Liver (tissue), 8 donors: ENCODE measurements at regions not wholly inside any gene's neighbourhood (a gene's known extent, or its start where the extent isn't known, plus 50 kb on each side); places are given as distances from the start of the nearest gene placed in this dataset.

Source experiments
- DNase-seq: peaks from one replicate; pipeline ENCODE4 v3.0.0-alpha.2; 2017; ENCODE audit warnings: low spot score
- H3K27ac ChIP-seq, 2 donors: one replicate each; pipeline ENCODE4 v1.7.0; 2013; ENCODE audit warnings: inconsistent platforms in 2 of 2, low read length in 2 of 2, control low read depth in 1 of 2, low read depth in 1 of 2, mild to moderate bottlenecking in 1 of 2
- H3K27me3 ChIP-seq, 4 donors: one replicate each; pipeline versions ENCODE4 v1.6.1 to v1.7.0; 2013; ENCODE audit warnings: low read length in 3 of 4, inconsistent platforms in 1 of 4, mild to moderate bottlenecking in 1 of 4, moderate library complexity in 1 of 4; ENCODE audit not compliant: control insufficient read depth in 4 of 4, insufficient read depth in 4 of 4
- H3K36me3 ChIP-seq, 4 donors: one replicate each; pipeline versions ENCODE4 v1.6.1 to v1.7.0; 2013; ENCODE audit warnings: low read length in 3 of 4, mild to moderate bottlenecking in 3 of 4, low read depth in 1 of 4, moderate library complexity in 1 of 4; ENCODE audit not compliant: control insufficient read depth in 4 of 4, insufficient read depth in 3 of 4
- H3K4me1 ChIP-seq, 4 donors: one replicate each; pipeline versions ENCODE4 v1.6.1 to v1.7.0; 2013; ENCODE audit warnings: low read length in 3 of 4, mild to moderate bottlenecking in 3 of 4, moderate library complexity in 1 of 4; ENCODE audit not compliant: control insufficient read depth in 4 of 4, insufficient read depth in 4 of 4
- H3K4me3 ChIP-seq, 3 donors: one replicate each; pipeline versions ENCODE4 v1.6.1 to v1.7.0; 2013; ENCODE audit warnings: low read length in 3 of 3, control low read depth in 1 of 3, low read depth in 1 of 3, mild to moderate bottlenecking in 1 of 3
- H3K9ac ChIP-seq, 2 donors: one replicate each; pipeline ENCODE4 v1.7.0; 2013; ENCODE audit warnings: low read length in 2 of 2, mild to moderate bottlenecking in 2 of 2, moderate library complexity in 2 of 2, control low read depth in 1 of 2, low read depth in 1 of 2
- H3K9me3 ChIP-seq, 4 donors: one replicate each; pipeline versions ENCODE4 v1.6.1 to v1.7.0; 2013; ENCODE audit warnings: low read length in 3 of 4; ENCODE audit not compliant: control insufficient read depth in 4 of 4
- ATF3 ChIP-seq: IDR thresholded peaks from 2 replicates; pipeline ENCODE4 v1.6.1; 2016; ENCODE audit warnings: antibody characterized with exemption
- CTCF ChIP-seq: fragments of 150-350 bp; IDR thresholded peaks from 2 replicates; pipeline ENCODE4 v1.5.1; 2017; ENCODE audit warnings: improper control_type of control experiment, low read depth, low read length; ENCODE audit not compliant: missing input control
- FOXA1 ChIP-seq: IDR thresholded peaks from 2 replicates; pipeline ENCODE4 v1.6.1; 2016; ENCODE audit warnings: antibody characterized with exemption
- GABPA ChIP-seq, 2 donors: IDR thresholded peaks in 1 of 2; conservative IDR thresholded peaks in 1 of 2; 2 replicates each; pipeline ENCODE4 v1.6.1; 2016; ENCODE audit warnings: antibody characterized with exemption in 2 of 2, mild to moderate bottlenecking in 1 of 2, moderate library complexity in 1 of 2
- JUND ChIP-seq, 2 donors: IDR thresholded peaks; 2 replicates each; pipeline ENCODE4 v1.6.1; 2016; ENCODE audit warnings: antibody characterized with exemption in 2 of 2
- NR2F2 ChIP-seq: IDR thresholded peaks from 2 replicates; pipeline ENCODE4 v1.6.1; 2016; ENCODE audit warnings: antibody characterized with exemption
- RAD21 ChIP-seq, 2 donors: IDR thresholded peaks; 2 replicates each; pipeline ENCODE4 v1.6.1; 2016; ENCODE audit warnings: antibody characterized with exemption in 2 of 2, mild to moderate bottlenecking in 2 of 2
- REST ChIP-seq: IDR thresholded peaks from 2 replicates; pipeline ENCODE4 v1.6.1; 2016; ENCODE audit warnings: antibody characterized with exemption, mild to moderate bottlenecking
- RXRA ChIP-seq, 2 donors: IDR thresholded peaks; 2 replicates each; pipeline ENCODE4 v1.6.1; 2017 to 2018; ENCODE audit warnings: antibody characterized with exemption in 2 of 2, mild to moderate bottlenecking in 1 of 2
- TAF1 ChIP-seq: conservative IDR thresholded peaks from 2 replicates; pipeline ENCODE4 v1.6.1; 2016; ENCODE audit warnings: antibody characterized with exemption, mild to moderate bottlenecking
- ZBTB33 ChIP-seq: IDR thresholded peaks from 2 replicates; pipeline ENCODE4 v1.6.1; 2016; ENCODE audit warnings: antibody characterized with exemption
- WGBS: extraction: QIAGEN DNeasy Blood & Tissue Kit; methylation state at CpG from one replicate; pipeline ENCODE4 v1.1.7; 2013; 5-methylcytosine and 5-hydroxymethylcytosine counted together
- donor health status: healthy.
- donor health status: healthy.
- donor health status: healthy.
- donor health status: healthy.
- donor health status: healthy.

- TF ChIP-seq ZBTB33, result no peak
- no peak for TF ChIP-seq RAD21 (IDR thresholded peaks at IDR 0.05)
- TF ChIP-seq ATF3, result no peak
- no peak for TF ChIP-seq RXRA (IDR thresholded peaks at IDR 0.05)
Measured at GRCh38 chr11:127114035-127114434, 113.5 kb upstream of the KIRREL3 start (continued).

GRCh38 chr11:127110542-127110941 lies 110.0 kb upstream of the KIRREL3 start:
- no peak for TF ChIP-seq TAF1
- no peak for TF ChIP-seq NR2F2
- no peak for TF ChIP-seq RAD21 (IDR thresholded peaks at IDR 0.05)
- no peak for TF ChIP-seq CTCF
- TF ChIP-seq FOXA1, result no peak
- TF ChIP-seq JUND (IDR thresholded peaks at IDR 0.05), result no peak
- TF ChIP-seq GABPA (IDR thresholded peaks at IDR 0.05 in 1 of 2, conservative IDR thresholded peaks at IDR 0.05 in 1 of 2), result no peak
- TF ChIP-seq REST, result no peak
- TF ChIP-seq ZBTB33, result no peak
- Histone ChIP-seq H3K4me3 (no peak overlapping the region), H3K4me1 (peaks cover 0 to 17% (median 11%) of the 10 kb centered on the region in 4 donors), H3K27me3 (no peaks in the 10 kb centered on the region), H3K9ac (no peak overlapping the region), H3K27ac (no peak overlapping the region), H3K36me3 (no peaks in the 10 kb centered on the region), H3K9me3 (no peaks in the 10 kb centered on the region)
- DNase-seq, result no peak
- 27% methylated on average over 6 of the region's 6 CpGs for WGBS
